ENCODE measurements at regions not wholly inside any gene's neighbourhood (a gene's known extent, or its start where the extent isn't known, plus 50 kb on each side); places are given as distances from the start of the nearest gene placed in this dataset.

GRCh38 chr13:97549201-97549600 is 115.2 kb downstream of the RAP2A start:
- Histone ChIP-seq H3K4me1 (peaks cover 0 to 2% (median 0%) of the 10 kb centered on the region in 4 donors), H3K27ac (no peak overlapping the region), H3K27me3 (no peaks in the 10 kb centered on the region), H3K36me3 (no peaks in the 10 kb centered on the region), H3K4me3 (no peak overlapping the region), H3K9me3 (no peaks in the 10 kb centered on the region)
- TF ChIP-seq, protein P1, sequence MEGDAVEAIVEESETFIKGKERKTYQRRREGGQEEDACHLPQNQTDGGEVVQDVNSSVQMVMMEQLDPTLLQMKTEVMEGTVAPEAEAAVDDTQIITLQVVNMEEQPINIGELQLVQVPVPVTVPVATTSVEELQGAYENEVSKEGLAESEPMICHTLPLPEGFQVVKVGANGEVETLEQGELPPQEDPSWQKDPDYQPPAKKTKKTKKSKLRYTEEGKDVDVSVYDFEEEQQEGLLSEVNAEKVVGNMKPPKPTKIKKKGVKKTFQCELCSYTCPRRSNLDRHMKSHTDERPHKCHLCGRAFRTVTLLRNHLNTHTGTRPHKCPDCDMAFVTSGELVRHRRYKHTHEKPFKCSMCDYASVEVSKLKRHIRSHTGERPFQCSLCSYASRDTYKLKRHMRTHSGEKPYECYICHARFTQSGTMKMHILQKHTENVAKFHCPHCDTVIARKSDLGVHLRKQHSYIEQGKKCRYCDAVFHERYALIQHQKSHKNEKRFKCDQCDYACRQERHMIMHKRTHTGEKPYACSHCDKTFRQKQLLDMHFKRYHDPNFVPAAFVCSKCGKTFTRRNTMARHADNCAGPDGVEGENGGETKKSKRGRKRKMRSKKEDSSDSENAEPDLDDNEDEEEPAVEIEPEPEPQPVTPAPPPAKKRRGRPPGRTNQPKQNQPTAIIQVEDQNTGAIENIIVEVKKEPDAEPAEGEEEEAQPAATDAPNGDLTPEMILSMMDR (IDR thresholded peaks at IDR 0.05) = no peak
- intact Hi-C loops (cut with DNase I; ENCODE audit: low total_unique reads) = no loop called here
- no peak for DNase-seq

DNA sequence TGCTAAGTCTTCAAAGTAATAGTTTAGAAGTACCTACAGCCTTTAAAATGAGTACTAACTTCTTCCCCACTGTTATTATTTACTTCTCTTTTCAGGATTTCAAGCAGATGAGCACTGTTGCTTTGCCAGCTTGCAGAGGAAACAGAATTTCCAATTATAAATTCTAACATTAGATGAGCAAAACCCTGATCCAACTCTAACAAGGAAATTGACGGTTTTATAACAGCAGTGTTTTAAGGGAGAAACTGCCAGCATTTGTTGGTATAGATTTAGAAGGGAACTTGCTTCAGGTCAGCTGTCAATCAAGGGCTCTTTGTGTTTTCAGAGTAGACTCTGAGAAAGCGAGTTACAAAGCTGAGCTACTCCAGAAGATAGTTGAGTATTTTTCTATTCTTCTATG is 120.5 kb downstream of the RAP2A start:
- no peaks in the 10 kb centered on the region for H3K9me3 ChIP-seq
- H3K4me3 ChIP-seq = no peak overlapping the region
- intact Hi-C loops (cut with DNase I; ENCODE audit: low total_unique reads) = no loop called here
- DNase-seq = no peak
- H3K27me3 ChIP-seq = no peaks in the 10 kb centered on the region
- H3K27ac ChIP-seq = no peak overlapping the region
- no peaks in the 10 kb centered on the region for H3K36me3 ChIP-seq
- TF ChIP-seq, protein P1 (IDR thresholded peaks at IDR 0.05) = no peak
- H3K4me1 ChIP-seq = peaks cover 0 to 3% (median 0%) of the 10 kb centered on the region in 4 donors

GRCh38 chr13:97555034-97555433 is 121.1 kb downstream of the RAP2A start:
- H3K27ac ChIP-seq = no peak overlapping the region
- H3K27me3 ChIP-seq = no peaks in the 10 kb centered on the region
- H3K9me3 ChIP-seq = no peaks in the 10 kb centered on the region
- H3K4me1 ChIP-seq = peaks cover 0 to 3% (median 0%) of the 10 kb centered on the region in 4 donors
- H3K4me3 ChIP-seq = no peak overlapping the region
- intact Hi-C loops (cut with DNase I; ENCODE audit: low total_unique reads) = no loop called here
- DNase-seq = no peak
- TF ChIP-seq, protein P1 (IDR thresholded peaks at IDR 0.05) = no peak
- no peaks in the 10 kb centered on the region for H3K36me3 ChIP-seq

- H3K27me3 ChIP-seq = no peaks in the 10 kb centered on the region
- no peak for DNase-seq
- TF ChIP-seq, protein P1 (IDR thresholded peaks at IDR 0.05) = no peak
- H3K9me3 ChIP-seq = no peaks in the 10 kb centered on the region
- peaks cover 0 to 3% (median 0%) of the 10 kb centered on the region in 4 donors for H3K4me1 ChIP-seq
- no peak overlapping the region for H3K27ac ChIP-seq
- intact Hi-C loops (cut with DNase I; ENCODE audit: low total_unique reads) = no loop called here
- H3K4me3 ChIP-seq = no peak overlapping the region
- no peaks in the 10 kb centered on the region for H3K36me3 ChIP-seq
Observed at GRCh38 chr13:97559030-97559429, 125.1 kb downstream of the RAP2A start.

- Histone ChIP-seq H3K36me3 (no peaks in the 10 kb centered on the region), H3K27ac (no peak overlapping the region), H3K4me1 (no peaks in the 10 kb centered on the region), H3K27me3 (no peaks in the 10 kb centered on the region), H3K4me3 (no peak overlapping the region), H3K9me3 (no peaks in the 10 kb centered on the region)
- DNase-seq = no peak
- TF ChIP-seq, protein P1 (IDR thresholded peaks at IDR 0.05) = no peak
- intact Hi-C loops (cut with DNase I; ENCODE audit: low total_unique reads) = no loop called here
Observed at GRCh38 chr13:97559981-97560380, 126.0 kb downstream of the RAP2A start.

DNA sequence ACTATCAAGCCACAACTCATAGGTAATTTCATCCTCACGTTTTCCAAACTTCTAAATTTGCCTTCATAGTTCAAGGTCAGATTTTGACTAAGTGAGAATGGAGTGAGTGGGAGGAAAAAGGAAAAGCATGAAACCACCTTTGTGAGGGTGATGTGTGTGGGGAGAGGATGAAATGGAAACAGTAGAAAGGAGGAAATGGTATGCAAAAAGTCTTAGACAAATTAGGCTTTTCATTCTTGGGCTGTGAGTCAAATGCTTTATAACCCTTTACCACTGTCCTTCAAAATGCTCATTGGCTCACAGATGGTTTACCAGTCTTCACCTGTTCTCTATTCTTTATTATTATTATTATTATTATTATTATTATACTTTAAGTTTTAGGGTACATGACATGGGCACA is 127.2 kb downstream of the RAP2A start:
- H3K27me3 ChIP-seq = no peaks in the 10 kb centered on the region
- H3K36me3 ChIP-seq = no peaks in the 10 kb centered on the region
- intact Hi-C loops (cut with DNase I; ENCODE audit: low total_unique reads) = no loop called here
- no peaks in the 10 kb centered on the region for H3K4me1 ChIP-seq
- no peak overlapping the region for H3K4me3 ChIP-seq
- H3K9me3 ChIP-seq = no peaks in the 10 kb centered on the region
- H3K27ac ChIP-seq = no peak overlapping the region
- TF ChIP-seq, protein P1 (IDR thresholded peaks at IDR 0.05) = no peak
- no peak for DNase-seq
